AG04449 (cell line): ENCODE measurements at regions not wholly inside any gene's neighbourhood (a gene's known extent, or its start where the extent isn't known, plus 50 kb on each side); places are given as distances from the start of the nearest gene placed in this dataset.

Source experiments
- CTCF ChIA-PET: fragments of 350-600 bp; formaldehyde crosslinking; extraction: SDS; loops from one replicate; lab custom pipeline; 2021; ENCODE audit warnings: antibody characterized with exemption; lab: Yijun Ruan, JAX
- POLR2A ChIA-PET: fragments of 400-600, 350-600 bp; formaldehyde crosslinking; extraction: SDS; loops from one replicate; lab custom pipeline; 2020; ENCODE audit warnings: antibody characterized with exemption, inconsistent platforms; lab: Yijun Ruan, JAX
- DNase-seq: peaks from one replicate; pipeline ENCODE4 v3.0.0-alpha.2; 2010; ENCODE audit warnings: low read depth, low spot score
- H3K4me3 ChIP-seq: 2 replicates; pipeline ENCODE4 v1.5.1; 2011; ENCODE audit warnings: low read depth, mild to moderate bottlenecking, control low read depth, low read length
- CTCF ChIP-seq: IDR thresholded peaks from one replicate; pipeline ENCODE4 v1.5.1; 2011; ENCODE audit warnings: mild to moderate bottlenecking, moderate library complexity, low read length, control low read depth, inconsistent platforms; ENCODE audit not compliant: insufficient read depth; ENCODE audit errors: missing control alignments

DNA sequence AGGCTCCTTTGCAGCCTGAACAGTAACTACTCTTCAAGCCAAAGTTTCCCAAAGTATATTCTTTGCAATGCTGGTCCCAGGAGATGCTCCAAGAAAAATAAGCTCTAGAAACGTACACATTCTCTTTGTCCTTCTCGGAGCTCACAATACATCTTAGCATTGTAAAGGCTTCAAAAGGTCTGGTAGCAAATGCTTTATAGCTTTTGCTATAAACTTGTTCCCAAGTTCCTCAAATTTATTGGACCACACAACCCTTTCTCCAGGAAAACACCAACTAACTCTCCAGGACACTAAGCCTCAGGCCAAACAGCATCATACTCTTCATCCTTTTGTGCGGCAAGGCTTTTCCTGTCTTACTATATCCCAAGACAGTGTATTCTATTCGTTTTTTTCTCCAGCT, 455.6 kb upstream of the PROK2 start:
- ChIA-PET POLR2A (no interaction called here), CTCF (interaction anchor here (1.1 kb wide), 1 partner anchor 45 kb away, joined by 3 read pairs; no protein-coding TSS in a partner anchor)
- DNase-seq = no peak
- no peak for TF ChIP-seq CTCF
- no peak overlapping the region for H3K4me3 ChIP-seq

DNA sequence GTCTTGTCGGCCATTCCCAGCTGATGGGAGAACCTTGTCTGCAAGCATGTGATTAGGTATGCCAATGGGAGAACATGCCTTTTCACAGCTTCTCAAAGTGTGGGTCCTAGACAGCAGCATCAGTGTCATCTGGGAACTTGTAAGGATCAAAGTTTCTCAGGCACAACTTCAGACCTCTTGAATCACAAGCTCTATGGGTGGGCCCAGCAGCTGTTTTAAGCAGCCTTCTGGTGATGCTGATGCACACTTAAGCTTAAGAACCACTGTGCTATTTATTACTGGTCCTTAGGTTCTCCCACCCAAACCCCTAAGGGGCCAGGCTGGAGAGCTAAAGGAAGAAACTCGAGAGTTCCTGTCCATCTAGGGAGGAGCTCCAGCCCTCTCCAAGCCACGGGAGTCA, 453.9 kb upstream of the PROK2 start:
- no peak overlapping the region for H3K4me3 ChIP-seq
- ChIA-PET CTCF (interaction anchor here (1.1 kb wide), 1 partner anchor 363 kb away, joined by 3 read pairs; no protein-coding TSS in a partner anchor), POLR2A (no interaction called here)
- DNase-seq = no peak
- no peak for TF ChIP-seq CTCF

DNA sequence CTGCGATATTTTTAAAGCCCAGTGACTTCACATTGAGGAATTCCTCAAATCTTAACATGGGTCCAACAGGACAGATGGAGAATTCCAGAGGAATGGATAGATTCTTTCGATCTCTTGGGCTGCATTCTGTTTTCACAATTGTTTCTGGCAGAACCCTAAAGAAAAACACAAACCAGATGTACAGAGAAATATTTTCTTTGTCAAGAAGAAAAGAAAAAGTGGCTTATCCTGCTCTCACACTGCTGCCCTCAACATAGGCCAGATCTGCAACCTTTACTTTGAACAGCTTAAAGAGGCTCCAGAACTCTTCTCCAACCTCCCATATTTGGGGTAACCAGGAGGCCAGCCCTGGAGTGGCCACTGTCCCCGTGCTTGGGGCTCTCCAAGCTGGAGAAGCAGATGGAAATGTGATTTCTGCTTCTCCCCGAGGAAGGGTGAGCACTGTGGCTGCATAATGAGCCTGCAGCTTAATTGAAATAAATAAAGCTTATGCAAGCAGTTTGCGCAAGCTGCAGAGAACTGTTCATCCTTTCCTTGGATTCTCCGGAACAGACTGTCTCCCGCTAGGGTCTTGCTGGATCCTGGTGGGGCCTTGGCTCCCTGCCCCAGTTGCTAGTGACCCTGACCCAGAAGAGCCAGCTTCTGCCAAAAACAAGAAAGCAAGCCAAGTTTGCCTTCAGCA, 453.2 kb upstream of the PROK2 start:
- no peak for TF ChIP-seq CTCF
- CTCF ChIA-PET = interaction anchor here (1.1 kb wide), 1 partner anchor 363 kb away, joined by 3 read pairs; no protein-coding TSS in a partner anchor

GRCh38 chr3:72237679-72238009, 452.7 kb upstream of the PROK2 start:
- DNase-seq = no peak
- CTCF ChIA-PET = no interaction called here
- no peak overlapping the region for H3K4me3 ChIP-seq
- POLR2A ChIA-PET = no interaction called here
- no peak for TF ChIP-seq CTCF

More for the DNA sequence above, 453.2 kb upstream of the PROK2 start:
- DNase-seq = no peak
- POLR2A ChIA-PET = no interaction called here
- H3K4me3 ChIP-seq = no peak overlapping the region

- no peak overlapping the region for H3K4me3 ChIP-seq
- peak; percentile 50 for DNase-seq
- ChIA-PET POLR2A (no interaction called here), CTCF (no interaction called here)
- TF ChIP-seq CTCF = no peak
Measured at GRCh38 chr3:72234391-72234790, 449.4 kb upstream of the PROK2 start.

GRCh38 chr3:72233571-72233970, 448.6 kb upstream of the PROK2 start:
- ChIA-PET POLR2A (interaction anchor here (1.0 kb wide), 1 partner anchor 78 kb away, joined by 4 read pairs; no protein-coding TSS in a partner anchor), CTCF (no interaction called here)
- no peak overlapping the region for H3K4me3 ChIP-seq
- TF ChIP-seq CTCF = no peak
- DNase-seq = no peak
